ENCODE measurements at regions not wholly inside any gene's neighbourhood (a gene's known extent, or its start where the extent isn't known, plus 50 kb on each side); places are given as distances from the start of the nearest gene placed in this dataset.
"Not testable (repeated sequence)": the region's sequence is repeated elsewhere in the genome, so short reads cannot be mapped to it uniquely, and the experiment has no call there.

DNA sequence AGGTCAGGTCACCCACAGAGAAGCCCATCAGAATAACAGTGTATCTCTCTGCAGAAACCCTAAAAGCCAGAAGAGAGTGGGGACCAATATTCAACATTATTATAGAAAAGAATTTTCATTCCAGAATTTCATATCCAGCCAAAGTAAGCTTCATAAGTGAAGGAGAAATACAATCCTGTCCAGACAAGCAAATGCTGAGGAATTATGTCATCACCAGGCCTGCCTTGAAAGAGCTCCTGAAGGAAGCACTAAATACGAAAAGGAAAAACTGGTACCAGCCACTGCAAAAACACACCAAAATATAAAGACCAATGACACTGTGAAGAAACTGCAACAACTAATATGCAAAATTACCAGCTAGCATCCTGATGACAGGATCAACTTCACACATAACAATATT, 260.0 kb upstream of the KYNU start:
- DNase-seq: no peak

DNA sequence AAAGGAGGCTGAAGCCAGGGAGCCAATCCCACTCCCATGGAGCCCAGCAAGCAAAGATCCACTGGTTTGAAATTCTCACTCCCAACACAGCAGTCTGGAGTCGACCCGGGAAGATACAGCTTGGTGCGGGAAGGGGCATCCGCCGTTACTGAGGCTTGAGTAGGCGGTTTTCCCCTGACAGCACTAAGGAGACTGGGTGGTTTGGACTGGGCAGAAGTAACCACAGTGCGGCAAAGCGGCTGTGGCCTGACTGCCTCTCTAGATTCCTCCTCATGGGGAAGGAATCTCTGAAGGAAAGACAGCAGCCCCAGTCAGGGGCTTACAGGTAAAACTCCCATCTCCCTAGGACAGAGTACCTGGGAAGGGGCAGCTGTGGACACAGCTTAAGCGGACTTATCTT, 261.6 kb upstream of the KYNU start:
- DNase-seq: no peak

DNA sequence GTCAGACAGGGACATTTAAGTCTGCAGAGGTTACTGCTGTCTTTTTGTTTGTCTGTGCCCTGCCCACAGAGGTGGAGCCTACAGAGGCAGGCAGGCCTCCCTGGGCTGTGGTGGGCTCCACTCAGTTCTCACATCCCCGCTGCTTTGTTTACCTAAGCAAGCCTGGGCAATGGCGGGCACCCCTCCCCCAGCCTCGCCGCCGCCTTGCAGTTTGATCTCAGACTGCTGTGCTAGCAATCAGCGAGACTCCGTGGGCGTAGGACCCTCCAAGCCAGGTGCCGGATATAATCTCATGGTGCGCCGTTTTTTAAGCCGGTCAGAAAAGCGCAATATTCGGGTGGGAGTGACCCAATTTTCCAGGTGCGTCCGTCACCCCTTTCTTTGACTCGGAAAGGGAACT, 264.3 kb upstream of the KYNU start:
- not testable (repeated sequence) for DNase-seq

DNA sequence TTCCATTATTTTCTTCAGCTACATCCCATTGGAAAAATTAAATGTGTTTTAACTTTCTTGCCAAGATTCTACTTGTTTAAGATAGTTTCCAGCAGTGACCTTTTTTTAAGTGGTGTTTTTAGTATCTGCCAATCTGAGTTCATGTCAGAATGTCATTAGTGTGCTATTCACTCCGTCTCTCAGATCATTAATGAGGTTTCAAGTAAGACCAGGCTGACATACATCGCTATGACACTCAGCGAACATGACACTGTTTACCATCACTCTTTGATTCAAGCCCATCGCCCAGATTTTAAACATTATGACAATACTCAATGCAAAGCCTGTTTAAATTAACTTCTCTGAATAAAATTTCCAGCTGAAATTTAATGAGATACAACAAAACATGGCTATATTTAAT, 272.0 kb upstream of the KYNU start:
- no peak for DNase-seq

GRCh38 chr2:142603759-142604158, 273.7 kb upstream of the KYNU start:
- DNase-seq: no peak

GRCh38 chr2:142602418-142602989, 275.0 kb upstream of the KYNU start:
- no peak for DNase-seq

- no peak for DNase-seq
Measured at GRCh38 chr2:142601794-142602193, 275.7 kb upstream of the KYNU start.

- DNase-seq: no peak
Measured at GRCh38 chr2:142599504-142599903, 278.0 kb upstream of the KYNU start.

- no peak for DNase-seq
Measured at GRCh38 chr2:142598846-142599245, 278.6 kb upstream of the KYNU start.

DNA sequence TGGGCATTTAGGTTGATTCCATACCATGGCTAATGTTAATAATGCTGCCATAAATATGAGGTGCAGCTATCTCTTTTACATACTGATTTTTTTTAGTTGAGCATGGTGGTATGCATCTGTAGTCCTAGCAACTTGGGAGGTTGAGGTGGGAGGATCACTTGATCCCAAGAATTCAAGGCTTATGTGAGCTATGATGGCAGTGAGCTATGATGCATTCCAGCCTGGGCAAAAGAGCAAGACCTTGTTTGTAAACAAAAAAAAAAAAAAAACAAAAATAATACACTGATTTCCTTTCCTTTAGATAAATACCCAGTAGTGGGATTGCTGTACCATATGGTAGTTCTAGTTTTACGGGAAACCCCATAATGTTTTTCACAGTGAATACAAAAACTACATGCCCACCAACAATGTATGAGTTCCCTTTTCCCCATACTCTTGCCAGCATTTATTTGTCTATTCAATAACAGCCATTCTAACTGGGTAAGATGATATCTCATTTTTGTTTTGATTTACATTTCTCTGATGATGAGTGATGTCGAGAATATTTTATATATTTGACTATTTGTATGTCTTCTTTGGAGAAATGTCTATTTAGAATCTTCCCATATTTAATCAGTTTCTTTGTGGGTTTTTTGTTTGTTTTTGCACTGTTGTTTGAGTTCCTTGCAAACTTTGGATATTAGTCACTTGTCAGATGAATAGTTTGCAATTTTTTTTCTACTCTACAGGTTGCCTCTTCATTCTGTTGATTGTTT, 281.0 kb upstream of the KYNU start:
- no peak for DNase-seq

GRCh38 chr2:142594935-142595334, 282.5 kb upstream of the KYNU start:
- no peak for DNase-seq

DNA sequence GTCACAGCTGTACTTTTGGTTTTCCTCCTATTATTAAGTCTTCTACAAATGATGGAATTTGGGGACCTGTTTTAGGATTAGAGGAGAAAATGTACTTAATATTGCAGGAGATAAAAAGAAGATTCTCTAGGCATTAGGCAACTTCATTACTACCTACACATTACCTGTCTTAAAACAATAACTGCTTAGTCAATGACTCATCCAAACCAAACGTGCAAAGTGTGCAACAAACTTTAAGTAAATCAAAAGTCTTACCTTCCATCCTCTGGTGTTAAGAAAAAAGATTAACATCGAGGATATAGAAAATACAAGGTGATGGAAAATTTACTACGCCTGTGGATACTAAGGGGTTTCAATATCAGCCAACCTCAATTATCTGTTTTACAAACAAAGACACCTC, 285.3 kb upstream of the KYNU start:
- DNase-seq: no peak

DNA sequence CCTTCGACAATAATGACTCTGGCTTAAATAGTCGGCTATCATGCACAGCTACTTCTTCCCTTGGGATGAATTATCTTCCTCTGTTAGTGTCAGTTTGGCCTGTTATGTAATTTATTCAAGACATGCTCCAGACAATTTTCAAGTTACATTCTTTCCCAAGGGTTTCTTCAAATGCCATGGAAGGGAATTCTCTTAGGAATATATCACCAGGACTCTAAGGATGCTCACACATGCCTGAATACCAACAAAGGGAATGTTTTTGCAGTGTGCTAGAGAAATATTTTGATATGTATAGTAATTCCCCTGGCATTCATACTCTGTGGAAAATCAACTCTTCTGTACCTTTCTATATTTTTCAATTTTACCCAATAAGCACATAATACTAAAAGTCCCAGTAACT, 286.0 kb upstream of the KYNU start:
- DNase-seq: no peak

GRCh38 chr2:142588269-142588668, 289.2 kb upstream of the KYNU start:
- DNase-seq: no peak

DNA sequence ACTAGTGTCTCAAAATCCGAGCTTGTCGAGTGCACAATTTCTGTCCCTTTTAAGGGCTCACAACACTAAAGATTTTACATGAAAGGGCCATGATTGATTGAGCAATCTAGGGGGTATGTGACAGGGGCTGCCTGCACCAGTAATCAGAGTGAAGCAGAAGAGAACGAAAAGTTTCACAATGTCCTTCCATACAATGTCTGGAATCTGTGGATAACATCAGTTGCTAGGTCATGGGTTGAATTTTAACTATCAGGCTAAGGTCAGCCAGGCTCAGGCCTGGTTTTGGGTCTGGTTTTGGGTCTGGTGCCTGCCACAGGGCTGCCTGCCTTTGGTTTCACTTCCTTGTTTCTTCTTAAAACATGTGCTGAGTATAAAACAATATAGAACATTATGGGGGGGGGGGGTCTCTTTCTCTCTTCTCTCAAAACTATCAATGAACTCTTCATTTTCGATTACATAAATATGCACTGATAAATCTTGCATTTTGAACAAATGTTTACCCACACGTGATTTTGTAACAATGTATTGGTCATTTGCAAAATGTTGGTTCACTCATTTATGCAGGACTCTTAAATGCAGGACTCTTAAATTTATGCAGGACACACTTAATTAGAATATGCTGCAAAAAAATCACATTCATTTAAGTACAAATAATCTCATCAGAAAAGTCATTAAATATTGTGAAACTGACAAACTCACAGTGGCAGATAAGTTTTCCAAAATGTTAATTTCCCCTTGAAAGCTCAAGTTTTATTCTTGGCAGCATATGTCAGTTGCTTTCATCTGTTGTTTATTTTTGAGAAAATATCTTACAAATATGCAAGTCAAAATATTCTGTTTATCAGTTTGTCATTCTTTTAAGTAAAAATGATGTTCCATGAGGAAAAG, 290.5 kb upstream of the KYNU start:
- no peak for DNase-seq

DNA sequence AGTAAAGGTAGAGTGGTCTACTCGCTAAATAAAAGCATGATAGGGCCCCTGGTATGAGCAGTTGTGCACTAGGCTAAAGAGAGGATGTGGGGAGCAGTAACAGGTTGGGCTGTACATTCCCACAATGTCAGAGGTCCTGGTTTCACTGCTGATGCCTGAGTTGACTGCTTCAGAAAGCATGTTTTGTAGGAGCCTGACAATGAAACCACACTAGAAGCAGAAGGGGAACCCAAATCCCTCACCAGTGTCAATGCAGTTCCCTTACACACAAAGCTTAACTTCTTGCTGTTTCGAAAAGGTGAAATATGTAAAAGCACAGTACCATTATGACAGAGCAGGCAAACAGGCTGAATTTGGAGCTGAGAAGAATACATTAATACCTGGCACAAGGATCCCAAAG, 291.7 kb upstream of the KYNU start:
- no peak for DNase-seq

GRCh38 chr2:142582317-142582716, 295.1 kb upstream of the KYNU start:
- DNase-seq: no peak

DNA sequence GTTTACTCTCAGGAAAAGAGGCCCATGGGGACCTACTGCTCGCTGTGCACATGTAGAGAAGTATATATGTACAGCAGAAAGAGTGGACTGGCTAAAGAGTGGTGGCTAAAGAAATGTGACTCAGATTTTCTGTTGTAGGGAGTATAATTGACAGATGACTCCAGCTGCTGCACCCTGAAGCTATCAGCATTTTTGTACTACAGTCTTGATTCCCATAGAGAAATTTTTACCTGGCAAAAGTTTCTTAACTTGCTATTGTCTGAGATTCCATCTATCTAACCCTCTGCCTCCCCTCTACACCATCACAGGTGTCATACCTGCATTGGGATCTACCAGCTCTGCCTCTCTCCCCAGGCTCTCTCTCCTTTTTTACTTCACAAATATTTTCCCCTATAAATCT, 296.0 kb upstream of the KYNU start:
- DNase-seq: no peak

- DNase-seq: no peak
Measured at GRCh38 chr2:142580691-142581090, 296.8 kb upstream of the KYNU start.

GRCh38 chr2:142575561-142575960, 301.9 kb upstream of the KYNU start:
- no peak for DNase-seq

DNA sequence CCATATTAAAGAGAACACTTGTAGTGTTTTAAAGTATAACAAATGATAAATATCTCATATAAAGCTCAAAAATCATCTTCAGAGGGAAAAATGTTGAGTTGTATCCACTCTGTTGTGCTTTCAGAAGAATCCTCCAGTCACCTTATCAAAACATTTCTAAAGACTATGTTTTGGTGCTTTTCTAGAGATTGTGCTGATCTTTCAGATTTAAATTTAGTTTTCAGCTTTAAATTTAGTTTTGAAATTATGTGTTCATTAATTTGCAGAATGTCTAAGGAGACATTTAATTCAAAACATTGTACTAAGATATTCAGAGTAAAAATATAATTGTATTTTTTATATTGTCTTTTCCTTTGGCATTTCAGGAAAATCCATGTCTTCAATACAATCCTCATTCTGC, 303.1 kb upstream of the KYNU start:
- DNase-seq: no peak

DNA sequence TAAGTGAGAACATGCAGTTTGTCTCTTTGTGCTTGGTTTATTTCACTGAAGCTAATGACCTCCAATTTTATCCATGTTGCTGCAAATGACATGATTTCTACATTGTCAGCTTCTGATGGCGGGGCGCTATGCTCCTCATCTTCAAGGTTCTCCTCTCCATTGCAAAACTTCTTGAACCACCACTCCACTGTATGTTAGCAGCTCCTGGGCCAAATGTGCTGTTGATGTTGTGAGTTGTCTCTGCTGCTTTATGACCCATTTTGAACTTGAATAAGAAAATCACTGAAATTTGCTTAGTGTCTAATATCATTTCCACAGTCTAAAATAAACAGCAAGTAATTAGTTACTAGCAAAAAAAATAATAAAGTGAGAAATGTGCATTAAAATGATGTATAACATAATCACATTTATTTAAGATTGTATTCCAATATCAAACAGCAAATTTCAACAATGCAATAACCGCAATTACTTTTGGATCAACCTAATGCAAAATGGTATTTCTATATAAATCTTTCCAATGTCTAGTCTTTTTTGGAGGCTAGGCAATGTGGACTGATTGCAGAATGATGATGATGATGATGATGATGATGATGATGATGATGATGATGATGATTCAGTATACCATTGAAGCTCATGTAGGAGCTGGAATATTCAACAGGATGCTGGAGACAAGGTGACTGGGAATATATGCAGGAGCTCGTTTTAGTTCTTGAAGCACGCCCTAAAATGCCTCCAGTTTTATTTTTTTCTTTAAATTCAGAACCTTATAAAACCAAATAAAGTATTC, 304.9 kb upstream of the KYNU start:
- DNase-seq: no peak

DNA sequence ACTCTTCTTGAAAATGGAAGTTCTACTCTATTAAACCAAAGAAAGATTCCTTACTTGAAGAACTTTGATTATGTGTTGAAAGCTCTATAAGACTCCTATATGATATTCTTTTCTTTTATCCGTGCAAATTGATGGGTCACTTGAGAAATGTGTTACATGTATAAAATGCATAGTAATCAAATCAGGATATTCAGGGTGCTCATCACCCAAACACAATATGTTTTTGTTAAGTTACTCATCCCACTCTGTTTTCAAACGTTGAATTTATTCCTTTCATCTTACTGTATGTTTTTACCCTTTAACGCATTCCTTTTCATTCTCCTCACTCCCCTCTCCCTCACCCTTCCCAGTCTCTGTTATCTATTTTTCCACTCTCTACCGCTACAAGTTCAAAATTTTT, 305.5 kb upstream of the KYNU start:
- no peak for DNase-seq
